NCI-H446 (cell line): ENCODE measurements at regions not wholly inside any gene's neighbourhood (a gene's known extent, or its start where the extent isn't known, plus 50 kb on each side); places are given as distances from the start of the nearest gene placed in this dataset.
"Not testable (repeated sequence)": the region's sequence is repeated elsewhere in the genome, so short reads cannot be mapped to it uniquely, and the experiment has no call there.

ENCODE experiments used
- DNase-seq, 2 experiments: peaks; one replicate each; lab custom pipeline; 2025; lab: John Stamatoyannopoulos, UW

DNA sequence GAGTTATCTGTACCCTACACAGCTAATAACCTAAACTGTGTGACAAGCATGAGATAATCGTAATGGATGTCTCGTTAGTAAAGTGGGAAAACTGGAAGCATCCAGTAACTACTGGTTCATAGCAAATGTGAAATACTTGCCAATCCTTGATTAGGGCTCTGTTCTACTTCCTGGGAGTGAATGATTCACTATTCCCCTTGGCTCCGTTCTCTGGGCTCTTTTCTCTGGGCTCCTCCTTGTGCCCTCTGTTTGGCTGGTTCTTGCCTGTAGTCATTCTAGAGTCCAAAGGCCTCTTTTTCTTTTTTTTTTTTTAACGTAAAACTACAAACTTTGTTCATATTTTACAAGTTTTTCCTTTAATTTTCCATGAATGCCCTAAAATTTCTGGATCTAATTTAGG is 465.8 kb upstream of the PLXNA2 start:
- peak in 1 of 2 experiments; percentile 4 for DNase-seq

DNA sequence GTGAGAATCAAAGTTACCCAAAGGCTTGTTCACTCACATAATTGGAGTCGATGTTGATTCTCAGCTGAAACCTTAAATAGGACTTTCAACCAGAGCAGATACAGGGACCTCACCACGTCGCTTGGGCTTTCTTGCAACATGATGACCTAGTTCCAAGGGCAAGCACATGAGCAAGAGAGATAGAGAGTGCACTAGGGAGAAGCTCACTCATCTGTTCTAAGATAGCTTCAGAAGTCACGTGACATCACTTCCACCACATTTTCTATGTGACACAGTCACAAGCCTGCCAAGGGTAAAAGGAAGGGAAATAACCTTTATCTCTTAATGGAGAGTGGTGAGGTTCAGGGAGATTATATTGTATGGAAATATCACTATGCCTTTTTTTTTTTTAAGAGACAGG is 470.1 kb upstream of the PLXNA2 start:
- no peak for DNase-seq

DNA sequence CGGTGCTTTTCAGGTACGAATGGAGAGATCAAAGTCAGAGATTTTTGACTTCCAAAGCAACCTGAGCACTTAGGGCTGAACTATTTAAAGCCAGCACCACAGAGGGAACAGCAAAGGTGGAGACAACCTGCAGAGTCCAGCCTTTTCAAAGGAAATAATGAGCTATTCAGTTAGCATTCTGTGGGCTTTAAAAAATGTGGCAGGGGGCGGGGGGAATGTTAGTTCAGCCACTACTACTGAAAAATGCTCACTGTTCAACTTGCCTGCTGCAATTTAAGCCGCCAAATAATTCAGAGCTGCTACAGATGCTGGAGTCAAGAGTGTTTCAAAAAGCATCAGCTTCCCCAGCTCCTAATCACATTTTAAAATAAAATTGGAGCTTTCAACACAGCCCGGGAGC is 473.3 kb upstream of the PLXNA2 start:
- no peak for DNase-seq

DNA sequence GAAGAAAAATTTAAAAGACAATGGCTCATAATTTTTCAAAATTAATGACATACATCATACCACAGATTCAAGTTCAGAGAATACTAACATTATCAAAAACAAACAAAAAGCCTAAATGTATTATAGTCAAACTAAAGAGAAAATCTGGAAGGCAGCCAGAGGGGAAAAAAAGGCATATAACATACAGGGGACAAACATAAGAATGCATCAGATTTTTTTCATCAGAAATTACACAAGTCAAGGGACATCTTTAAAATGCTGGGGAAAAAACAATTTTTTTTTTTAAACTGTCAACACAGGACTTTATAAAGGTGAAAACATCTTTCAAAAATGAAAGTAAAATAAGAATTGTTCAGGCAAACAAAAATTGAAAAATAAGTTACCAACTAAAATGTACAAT is 478.4 kb upstream of the PLXNA2 start:
- DNase-seq, result no peak

DNA sequence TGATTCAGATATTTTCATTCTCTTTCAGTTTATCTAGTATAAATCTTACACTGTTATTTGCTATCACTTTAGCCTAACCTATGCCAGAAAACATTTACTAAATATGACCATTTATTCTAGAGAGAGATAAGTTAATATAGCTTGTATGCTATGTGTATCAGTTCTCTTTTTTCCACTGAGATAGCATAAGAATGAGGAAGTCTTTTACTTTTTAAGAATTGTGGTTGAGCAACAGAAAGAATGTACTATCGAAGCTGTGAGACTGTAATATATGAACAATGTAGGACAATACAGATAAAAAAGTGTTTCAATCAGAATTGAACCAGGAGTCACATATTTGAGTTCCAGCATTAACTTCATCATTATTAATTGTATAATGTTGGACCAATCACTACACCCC is 479.9 kb upstream of the PLXNA2 start:
- DNase-seq, result no peak

DNA sequence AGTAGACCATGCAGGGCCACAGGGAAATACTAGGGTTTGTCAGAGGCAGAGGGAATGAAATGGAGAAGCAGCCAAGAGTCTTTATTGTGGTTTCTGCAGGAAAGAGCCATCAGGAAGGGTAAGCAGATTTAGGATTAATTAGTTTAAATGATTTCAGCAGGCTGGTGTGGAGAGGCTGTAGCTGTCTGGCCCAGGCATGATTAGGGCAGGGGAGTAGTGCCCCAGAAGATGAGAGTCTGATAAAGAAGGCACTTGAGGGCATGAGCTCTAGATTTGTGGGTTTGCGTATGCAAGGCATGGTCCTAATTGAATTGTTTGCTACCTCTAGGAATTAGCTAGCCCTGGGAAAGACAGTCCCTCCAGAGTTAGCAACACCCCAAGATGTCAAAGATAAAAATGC is 484.6 kb upstream of the PLXNA2 start:
- no peak for DNase-seq

DNA sequence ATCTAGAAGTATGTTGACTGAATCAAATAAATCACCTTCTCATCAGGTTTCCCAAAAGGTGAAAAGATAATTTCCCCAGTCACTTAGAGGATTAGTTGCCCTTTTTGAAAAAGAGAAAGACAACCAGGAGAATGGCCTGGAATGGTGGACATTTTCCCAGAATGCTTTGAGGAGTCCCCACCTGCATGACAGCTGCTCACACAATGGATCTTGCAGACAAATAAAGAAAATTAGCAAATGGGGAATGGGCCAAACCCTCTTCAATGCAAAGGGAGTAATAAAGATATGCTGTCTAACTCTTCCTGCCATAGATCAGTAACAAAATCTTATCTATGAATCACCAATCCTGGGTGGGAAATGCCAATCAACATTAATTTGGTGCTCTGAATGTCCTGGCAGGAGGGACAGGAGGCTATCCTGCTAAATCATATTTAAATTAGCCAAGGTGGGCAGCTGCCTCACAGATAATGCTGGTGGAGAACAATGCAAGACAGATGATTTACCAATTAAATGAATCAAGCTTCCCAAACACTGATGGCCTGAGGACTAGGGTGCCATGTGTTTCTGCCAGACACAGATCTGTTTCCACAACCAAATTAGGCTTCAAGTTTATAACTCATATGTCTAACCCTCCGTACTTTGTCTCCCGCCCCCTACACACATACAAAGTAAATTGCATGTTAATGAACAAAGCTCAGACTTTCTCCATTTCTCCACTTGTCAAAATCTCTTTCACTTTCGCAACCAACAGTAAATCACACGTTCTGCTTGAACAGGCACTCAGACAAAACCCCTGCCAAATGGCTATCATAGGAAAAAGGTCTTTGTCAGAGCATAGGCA is 488.0 kb upstream of the PLXNA2 start:
- peak in 1 of 2 experiments; percentile 53 for DNase-seq

DNA sequence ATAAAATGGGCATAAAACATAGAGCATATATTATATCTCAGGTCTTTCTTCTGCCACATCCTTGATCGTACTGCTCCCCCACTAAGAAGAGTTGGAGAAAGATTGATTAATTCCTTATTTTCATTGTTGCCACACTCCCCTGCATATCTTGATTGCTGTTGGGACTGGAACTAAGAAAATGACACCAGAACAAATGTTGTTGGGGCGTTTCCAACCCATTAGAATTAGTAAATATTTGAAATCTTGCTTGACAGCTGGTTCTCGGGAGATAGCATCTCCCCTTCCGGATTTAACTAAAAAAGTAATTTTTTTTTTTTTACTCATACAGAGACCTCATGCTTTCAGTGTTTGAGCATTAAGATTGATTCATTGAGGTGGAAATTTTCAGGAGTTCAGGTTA is 493.0 kb upstream of the PLXNA2 start:
- peak in 1 of 2 experiments; percentile 56 for DNase-seq

DNA sequence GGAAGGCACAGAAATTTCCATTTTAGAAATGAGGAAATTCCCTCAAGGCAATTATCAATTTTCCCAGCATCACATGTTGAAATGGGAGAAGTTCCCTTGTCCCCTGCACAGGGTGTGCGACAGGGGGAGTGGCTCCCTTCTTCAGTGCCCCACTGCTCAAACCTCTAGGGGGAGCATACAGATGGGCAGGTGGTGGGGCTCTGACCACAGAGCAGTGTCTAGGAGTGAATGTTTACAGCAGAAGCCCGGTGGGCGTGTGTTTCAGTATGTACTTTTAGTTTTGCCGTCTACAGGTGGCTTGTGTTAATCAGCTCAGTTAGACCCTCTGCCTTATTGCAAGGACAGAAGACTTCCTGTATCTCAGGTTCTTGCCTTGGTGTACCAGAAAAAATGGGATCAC is 493.7 kb upstream of the PLXNA2 start:
- DNase-seq, result no peak

DNA sequence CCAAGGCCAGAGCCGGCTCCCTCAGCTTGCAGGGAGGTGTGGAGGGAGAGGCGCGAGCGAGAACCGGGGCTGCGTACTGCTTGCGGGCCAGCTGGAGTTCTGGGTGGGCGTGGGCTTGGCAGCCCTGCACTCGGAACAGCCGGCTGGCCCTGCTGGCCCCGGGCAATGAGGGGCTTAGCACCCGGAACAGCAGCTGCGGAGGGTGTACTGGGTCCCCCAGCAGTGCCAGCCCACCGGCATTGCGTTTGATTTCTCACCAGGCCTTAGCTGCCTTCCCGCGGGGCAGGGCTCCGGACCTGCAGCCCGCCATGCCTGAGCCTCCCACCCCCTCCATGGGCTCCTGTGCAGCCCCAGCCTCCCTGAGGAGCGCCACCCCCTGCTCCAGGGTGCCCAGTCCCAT is 495.5 kb upstream of the PLXNA2 start:
- DNase-seq, result not testable (repeated sequence)

DNA sequence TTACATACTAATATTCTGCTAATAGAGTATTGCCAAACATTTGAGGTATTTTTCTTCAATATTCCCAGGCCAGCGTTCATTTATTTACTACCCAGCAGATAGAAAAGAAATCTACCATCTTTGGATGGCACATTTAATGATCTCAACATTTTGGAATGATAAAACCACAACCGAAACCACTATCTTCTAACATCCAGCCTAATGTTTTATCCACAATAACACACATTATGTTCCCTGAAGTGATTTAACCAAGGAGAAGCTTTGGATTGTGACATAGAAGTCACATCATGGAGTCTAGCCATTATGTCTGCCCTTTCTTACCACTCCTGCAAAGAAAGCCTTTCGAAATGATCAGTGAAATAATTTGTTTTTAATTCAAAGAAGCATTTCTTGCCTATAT is 497.1 kb upstream of the PLXNA2 start:
- no peak for DNase-seq

DNA sequence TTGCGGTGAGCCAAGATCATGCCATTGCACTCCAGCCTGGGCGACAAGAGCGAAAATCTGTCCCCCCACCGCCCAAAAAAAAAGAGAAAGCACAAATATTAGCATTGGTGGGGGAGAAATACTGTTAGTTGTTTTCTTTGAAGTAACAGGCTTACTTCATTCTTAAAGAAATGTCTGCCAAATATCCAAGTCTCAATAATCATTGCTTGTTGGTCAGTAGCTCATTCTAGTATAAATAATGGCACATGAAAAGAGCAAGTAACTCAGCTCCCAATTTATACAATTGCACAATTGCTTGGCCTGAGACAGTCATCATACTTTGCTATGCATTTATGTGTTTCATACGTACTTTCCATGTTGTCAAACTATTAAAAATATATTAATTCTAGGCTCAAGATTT is 499.2 kb upstream of the PLXNA2 start:
- no peak for DNase-seq

DNA sequence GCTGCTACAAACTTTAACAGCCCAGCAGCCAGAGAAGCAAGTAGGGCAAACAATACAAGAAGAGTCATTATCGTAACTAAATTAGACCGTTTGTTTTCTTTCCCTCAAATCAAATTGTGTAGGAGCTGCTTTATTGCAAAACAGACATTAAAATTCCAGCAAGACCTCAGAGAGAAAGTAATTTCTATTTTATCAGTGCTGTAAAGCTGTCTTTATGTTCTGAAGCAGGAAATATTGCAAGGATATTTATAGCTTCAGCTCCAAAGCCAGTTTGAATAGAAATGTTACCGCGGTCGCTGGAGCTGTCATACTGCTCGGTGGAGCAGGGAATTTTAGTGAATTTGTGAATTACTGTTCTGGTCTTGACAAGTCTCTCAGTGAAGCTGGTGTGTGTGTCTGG is 503.8 kb upstream of the PLXNA2 start:
- DNase-seq, result no peak

DNA sequence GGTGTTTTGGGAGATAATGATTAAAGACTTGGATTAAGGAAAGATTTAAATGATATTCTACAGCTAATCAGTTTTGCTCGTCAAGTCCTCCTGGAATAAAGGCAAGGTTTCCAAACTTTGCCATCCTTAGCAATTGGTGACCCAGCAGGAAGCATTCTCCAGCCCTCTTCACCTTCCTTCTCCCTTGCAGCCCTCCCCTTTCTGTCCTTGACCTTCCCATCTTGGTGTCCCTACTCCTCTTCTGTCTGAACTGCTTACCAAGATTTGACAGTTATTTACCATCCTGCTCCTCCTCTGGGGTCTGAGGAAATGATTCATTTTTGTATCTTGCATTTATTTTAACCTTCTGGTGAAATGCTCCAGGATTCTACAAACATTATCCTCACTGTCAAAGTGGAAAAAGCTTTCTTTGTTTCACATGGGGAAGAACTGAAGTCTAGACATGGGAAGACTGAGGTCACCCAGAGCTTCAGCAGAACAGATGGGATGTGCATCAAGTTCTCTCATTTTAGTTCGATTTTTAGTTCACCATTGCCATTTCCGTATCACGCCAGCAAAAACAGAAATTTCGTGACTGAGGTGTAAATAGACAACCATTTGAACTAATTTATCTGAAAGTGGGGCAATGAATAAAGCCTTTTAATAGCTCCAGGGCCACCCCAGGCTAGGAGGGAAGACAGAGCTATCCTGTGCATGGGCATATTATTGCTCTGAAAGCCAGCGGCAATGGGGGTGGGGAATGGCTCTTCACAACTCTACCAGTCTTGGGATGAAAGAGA is 504.4 kb upstream of the PLXNA2 start:
- DNase-seq, result no peak

DNA sequence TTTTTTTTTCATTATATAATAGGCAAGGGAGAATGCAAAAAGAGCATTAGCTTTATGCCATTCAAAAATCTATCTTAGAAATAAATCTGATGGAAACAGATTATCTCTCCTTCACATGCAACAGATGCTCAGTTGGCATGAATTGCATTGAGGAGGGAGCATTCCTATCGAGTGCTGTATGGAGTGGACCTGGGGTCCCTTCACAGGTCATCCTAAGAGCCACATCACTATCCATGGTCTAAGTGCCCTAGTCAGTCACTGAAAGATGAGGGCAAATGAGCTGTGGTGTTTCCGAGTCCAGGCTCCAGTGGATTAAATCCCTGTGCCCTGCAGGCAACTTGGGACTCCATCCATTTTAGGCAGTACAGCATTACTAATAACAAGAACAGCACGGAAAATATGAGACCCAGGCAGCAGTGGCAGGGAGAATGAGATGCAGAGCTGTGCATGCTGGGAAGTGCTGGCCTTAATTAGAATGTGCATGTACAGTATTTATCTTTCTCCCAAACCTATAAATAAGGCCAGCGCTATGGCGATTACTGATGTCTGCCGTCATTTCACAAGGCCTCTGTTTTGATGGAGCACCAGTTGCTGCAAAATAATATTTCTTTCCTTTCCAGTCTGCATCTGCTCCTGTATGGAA is 512.3 kb upstream of the PLXNA2 start:
- no peak for DNase-seq

DNA sequence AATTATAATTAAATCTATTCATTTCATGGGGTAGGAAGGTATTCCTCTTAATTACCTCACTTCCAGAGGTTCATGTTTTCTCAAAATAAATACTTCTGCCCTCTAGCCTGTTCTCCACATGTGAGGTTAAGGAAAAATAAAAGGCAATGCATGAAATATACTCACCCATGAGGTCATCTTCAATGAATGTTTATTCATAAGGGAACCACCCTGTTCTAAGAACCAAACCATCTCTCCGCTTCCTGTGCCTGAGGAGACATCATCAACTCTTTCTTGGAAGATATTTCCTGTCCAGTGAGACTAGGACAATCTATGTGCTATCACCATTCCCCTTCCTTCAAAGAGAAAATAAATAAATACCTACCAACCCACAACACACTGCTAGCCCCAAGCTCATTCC is 513.7 kb upstream of the PLXNA2 start:
- DNase-seq, result no peak

DNA sequence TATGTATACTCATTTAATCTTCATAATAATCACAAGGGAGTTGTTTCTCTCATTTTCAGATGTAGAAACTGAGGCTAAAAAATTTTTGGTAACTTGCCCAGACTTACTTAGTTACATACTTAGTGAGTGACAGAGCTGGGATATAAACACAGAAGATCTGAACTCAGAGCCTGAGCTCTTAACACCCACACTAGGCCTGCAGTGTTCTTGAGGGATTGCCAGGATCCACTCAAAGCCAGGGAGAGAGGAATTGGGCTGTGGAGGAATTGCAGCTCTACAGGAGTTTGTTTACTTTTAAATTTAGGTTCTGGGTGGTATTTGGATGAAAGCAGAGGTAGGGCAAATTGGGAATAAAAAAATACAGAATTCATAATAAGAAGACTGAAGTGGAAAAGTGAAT is 515.1 kb upstream of the PLXNA2 start:
- DNase-seq, result no peak

DNA sequence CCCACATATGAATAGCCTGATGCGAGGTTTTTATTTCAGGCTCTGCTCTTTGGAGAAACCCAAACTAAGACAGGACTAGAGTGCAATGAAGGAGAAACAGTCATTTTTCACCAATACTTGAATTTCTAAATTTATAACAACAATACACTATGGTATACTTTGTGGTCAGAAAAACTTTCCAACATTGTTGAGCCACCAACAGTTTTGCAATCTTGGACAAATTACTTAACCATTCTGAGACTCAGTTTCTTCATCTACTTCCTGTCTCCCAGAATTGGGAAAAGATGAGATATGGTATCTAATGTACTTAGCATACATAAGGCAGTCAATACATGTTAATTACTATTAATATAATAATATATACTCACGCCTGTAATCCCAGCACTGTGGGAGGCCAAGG is 519.8 kb upstream of the PLXNA2 start:
- DNase-seq, result no peak

DNA sequence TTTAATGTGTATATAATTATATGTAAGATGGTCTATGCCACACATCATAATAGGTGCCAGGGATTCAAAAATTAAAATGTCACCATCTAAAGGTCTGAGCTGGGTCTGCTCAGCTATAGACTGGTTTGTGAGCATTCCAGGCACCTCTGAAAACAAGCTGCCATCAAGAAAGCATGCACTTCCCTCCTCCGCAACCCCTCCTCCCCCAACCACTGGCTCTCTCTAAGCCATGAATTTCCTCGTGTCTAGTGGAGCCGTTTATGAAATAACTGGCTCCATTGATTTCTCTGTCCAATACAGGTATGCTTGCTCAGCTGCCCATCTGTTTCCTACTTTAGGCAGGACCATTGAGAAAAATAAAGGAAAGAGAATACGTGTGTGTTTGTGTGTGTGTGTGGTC is 522.6 kb upstream of the PLXNA2 start:
- DNase-seq, result no peak

DNA sequence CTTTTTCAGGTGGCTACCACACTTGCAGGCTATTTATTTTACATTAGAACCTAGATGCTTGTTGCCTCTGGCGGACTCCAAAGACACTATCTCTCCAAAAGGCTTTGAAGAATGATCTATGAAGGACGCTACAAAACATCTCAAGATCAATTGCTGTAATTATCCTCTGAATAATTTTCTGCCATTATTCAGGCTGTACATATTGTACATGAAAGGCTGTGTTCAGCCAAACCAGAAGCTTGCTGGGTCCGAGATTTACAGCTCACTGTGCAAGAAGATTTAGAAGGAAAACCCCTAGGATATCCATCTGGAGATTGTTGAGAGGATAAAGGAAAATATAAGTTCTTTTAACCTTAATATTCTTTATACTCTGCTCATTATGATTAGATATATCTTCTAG is 523.6 kb upstream of the PLXNA2 start:
- no peak for DNase-seq

DNA sequence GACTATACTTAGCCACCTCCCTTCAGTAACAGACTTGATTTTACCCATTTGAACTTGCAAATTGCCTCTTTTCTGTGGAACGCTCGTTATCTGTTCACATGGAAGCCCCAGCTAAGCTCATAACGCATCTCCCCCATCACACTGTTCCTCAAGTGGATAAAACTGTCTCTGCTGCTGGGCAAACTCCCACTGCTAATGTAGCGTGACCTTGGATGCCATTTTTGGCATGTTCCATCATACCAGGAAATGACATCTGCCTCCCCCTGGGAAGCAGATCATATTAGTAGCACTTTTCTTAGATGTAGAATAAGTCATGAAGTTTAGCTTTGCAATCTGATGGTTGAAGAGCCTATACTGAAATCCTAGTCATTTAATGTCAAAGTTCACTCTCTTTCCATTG is 528.7 kb upstream of the PLXNA2 start:
- DNase-seq, result peak; percentile 18 to 68

DNA sequence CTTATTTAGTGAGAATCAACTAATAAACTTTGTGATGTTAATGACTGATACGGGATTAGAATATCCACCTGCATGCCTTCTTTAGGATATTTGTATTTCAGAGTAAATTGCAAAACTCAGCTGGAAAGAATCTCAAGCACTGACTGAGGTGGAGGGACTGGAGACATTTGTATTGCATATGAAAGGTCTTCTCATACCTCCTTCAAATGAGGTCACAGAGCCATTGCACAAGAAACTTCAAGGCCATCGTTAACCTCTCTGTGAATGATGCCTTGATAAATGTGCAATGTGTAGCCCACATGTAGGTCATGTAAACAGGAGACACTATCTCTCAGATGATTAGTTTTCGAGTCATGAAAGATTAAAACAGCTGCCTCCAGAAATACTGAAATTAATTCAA is 531.7 kb upstream of the PLXNA2 start:
- no peak for DNase-seq

DNA sequence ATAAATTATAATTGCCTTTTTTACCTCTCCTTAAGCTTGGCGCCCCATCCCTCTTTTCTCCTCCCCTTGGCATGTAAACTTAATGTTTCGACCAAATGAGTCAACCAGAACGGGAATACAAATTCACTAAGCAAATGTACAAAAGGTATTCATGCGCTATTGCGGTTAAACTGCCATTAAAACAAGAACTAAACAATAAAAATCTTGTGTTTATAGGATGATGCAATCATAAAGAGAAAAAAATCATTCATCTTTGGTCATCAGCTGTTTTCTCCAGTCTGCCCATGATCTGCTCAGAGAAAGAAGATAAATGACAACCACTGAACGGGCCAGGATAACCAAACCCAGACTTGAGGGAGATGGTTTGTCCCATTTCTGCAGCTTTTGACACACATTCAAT is 534.2 kb upstream of the PLXNA2 start:
- DNase-seq, result peak; percentile 27 to 50
